HG02798 (cell line): ENCODE measurements at regions not wholly inside any gene's neighbourhood (a gene's known extent, or its start where the extent isn't known, plus 50 kb on each side); places are given as distances from the start of the nearest gene placed in this dataset.

ENCODE experiments used
- ATAC-seq: cut with Tn5 transposase; IDR thresholded peaks from one replicate; pipeline ENCODE4 v1.9.1; 2021; ENCODE audit warnings: mild to moderate bottlenecking; ENCODE audit not compliant: unreplicated experiment, poor library complexity

- no peak for ATAC-seq
These were observed 245.1 kb upstream of the ATXN7L3B start for GRCh38 chr12:74292351-74293194.

DNA sequence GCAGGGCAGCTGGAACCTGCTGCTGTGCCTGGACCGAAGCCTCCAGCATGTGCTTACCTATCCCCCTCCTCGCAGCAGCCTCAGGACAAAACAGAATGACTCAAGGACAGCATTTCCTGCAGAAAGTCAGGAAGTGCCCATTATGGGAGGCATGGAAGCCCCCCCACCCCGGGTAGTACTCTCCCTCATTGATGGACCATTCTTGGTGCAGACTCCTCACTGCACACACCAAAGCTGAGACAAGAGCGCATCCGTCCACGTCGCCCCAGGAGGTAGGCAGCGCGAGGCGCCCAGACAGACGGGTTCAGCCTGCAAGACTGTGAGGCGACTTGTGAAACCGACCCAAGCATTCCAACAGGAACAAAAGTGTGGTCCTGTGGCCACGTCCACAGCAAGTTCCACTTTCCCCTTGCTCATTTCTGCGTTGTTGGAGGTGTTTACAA lies 243.9 kb upstream of the ATXN7L3B start:
- no peak for ATAC-seq

GRCh38 chr12:74317078-74317601 lies 220.5 kb upstream of the ATXN7L3B start:
- no peak for ATAC-seq

DNA sequence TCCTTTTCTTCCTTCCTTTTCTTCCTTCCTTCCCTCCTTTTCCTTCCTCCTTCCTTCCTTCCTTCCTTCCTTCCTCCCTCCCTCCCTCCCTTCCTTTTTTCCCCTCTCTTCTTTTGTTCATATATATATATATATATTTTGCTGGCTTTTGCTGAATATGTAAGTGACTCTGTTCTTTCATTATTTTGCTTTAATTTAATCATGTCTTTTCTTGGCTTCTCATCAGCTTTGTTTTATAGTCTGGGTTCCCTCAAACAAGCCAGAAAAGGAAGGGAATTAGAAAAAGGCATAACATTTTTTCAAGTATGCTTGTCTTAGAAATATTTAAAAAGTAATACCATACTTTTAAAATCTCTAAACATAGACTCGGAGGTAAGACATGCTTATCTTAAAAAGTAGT lies 219.9 kb upstream of the ATXN7L3B start:
- ATAC-seq: no peak

- no peak for ATAC-seq
These were observed 217.7 kb upstream of the ATXN7L3B start for GRCh38 chr12:74319886-74320285.

GRCh38 chr12:74321381-74321780 lies 216.3 kb upstream of the ATXN7L3B start:
- ATAC-seq: no peak

- ATAC-seq: no peak
These were observed 214.8 kb upstream of the ATXN7L3B start for GRCh38 chr12:74322792-74323191.

GRCh38 chr12:74328623-74329022 lies 209.0 kb upstream of the ATXN7L3B start:
- ATAC-seq: no peak

DNA sequence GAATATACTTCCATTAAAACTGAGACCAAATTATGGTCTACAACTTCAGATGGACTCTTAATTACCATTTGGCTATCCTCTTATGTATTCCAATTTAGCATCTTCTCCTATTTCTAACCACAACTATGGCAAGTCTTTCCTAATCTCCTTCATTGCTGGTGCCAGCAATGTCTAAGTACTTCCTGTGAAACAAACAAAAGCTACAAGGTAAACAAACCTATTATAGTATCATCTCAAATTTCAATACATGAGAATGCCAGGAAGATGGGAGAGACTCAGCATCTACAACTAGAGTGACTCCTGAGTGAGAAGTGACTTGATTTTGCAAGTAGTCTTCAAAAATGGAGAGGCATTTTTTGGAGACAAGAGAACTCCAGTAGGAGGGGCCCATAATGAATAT lies 202.9 kb upstream of the ATXN7L3B start:
- ATAC-seq: no peak

GRCh38 chr12:74337951-74338350 lies 199.7 kb upstream of the ATXN7L3B start:
- no peak for ATAC-seq

GRCh38 chr12:74339211-74339610 lies 198.4 kb upstream of the ATXN7L3B start:
- no peak for ATAC-seq

- no peak for ATAC-seq
These were observed 187.7 kb upstream of the ATXN7L3B start for GRCh38 chr12:74349925-74350324.

GRCh38 chr12:74365178-74365964 lies 172.3 kb upstream of the ATXN7L3B start:
- ATAC-seq: peak; percentile 91

DNA sequence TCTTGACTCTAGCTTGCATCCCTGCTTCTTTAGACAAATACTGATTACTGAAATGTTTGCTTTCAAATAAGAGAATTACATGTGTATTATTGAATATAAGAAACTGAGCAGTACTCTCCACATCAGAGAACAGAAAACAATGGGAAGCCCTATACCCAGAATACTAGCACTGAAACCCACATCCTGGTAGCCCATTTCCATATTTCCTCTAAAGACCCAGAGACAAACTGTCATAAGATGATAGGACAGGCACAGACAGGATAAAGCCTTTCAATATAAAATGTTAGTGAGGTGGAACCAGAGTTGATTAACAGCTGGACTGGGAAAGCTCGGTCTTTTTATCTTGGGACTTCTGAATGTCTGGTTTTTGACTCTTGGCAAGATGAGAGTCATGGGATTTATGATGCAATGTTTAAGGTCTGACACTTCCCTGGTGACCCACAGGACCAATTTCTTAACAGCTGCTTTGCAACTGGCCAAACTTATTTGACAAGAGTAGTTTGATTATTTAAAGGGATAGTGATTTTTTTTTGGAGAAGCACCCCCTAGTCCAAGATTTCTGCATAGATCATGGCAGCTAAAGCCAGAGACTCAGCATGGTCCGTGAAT lies 166.9 kb upstream of the ATXN7L3B start:
- ATAC-seq: no peak

DNA sequence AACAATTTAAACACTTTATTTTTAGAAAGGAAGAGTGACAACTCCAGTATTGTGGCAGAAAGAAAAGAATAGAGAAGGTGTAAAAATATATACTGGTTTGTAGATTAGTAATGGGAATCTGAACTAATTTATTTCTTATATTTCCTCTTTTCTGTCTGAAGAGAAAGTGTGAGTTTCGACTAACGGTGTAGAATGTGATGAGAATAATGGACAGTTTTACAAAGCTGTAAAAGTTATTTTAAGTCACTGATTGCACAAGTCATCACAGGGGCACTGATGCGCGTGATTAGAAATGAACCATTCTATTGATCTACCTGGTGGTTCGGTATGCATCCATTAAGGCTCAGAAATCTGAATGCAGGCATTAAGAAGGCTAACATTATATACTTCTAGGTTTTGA lies 158.5 kb upstream of the ATXN7L3B start:
- no peak for ATAC-seq

GRCh38 chr12:74381958-74382357 lies 155.7 kb upstream of the ATXN7L3B start:
- ATAC-seq: no peak

DNA sequence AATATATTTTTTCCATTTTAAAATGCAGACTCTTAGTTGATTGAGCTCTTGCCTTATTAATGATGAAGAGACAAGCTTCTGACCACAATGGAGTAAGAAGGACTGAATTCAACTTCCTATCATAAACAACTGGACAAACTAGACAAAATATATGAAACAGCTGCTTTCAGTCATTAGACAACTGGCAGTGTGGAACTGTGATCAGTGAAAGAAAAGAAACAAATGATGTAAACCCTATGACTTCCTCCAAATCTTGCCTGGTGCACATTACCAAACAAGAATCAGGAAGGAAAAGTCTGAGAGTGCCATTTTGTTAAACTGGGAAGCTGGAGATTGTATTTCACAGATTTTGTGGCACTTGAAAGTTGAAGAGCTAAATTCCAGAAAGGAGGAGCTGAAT lies 154.7 kb upstream of the ATXN7L3B start:
- ATAC-seq: no peak

- ATAC-seq: no peak
These were observed 146.4 kb upstream of the ATXN7L3B start for GRCh38 chr12:74391283-74391682.

GRCh38 chr12:74393272-74393671 lies 144.4 kb upstream of the ATXN7L3B start:
- no peak for ATAC-seq

DNA sequence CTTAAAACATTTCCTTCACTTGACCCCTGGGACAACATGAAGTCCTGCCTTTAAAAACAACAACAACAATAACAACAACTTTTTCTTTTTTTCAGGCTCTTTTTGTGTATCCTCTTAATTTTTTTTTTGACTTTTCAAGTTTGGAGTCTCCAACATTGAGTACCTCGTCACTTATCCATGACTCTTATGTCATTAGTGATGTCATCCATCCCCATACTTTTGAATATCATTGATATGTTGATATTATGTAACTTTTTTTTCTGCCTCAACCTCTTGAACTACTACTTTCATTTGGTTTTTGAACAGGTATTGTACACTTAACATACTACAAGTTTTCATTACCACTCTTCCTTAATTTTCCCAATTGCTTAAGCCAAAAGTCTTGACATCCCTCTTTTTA lies 143.0 kb upstream of the ATXN7L3B start:
- ATAC-seq: no peak

DNA sequence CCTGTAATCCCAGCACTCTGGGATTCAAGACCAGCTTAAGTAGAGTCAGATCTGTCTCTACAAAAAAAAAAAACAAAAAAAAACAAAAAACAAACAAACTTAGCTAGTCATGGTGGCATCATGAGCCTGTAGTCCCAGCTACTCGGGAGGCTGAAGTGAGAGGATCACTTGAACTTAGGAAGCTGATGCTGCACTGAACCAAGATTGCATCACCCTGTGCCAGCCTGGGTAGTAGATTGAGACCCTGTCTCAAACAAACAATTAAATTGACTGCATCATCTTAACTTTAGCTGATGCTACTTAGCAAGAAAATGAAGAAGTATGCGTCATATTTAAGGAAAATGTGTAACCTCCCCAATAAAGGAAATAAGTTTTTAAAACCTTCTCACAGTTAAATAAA lies 136.6 kb upstream of the ATXN7L3B start:
- no peak for ATAC-seq
